IMR-90 (cell line): ENCODE measurements at regions not wholly inside any gene's neighbourhood (a gene's known extent, or its start where the extent isn't known, plus 50 kb on each side); places are given as distances from the start of the nearest gene placed in this dataset.

Experiments
- ATAC-seq: fragments of 200-7000 bp; cut with Tn5 transposase; 2 replicates; pipeline ENCODE4 v1.9.1; 2020; ENCODE audit warnings: low read depth, mild to moderate bottlenecking, moderate library complexity
- BruUV-seq: library from RNA; stranded (reverse); fragments of 400-500 nt; replicated peaks from 2 replicates; lab custom pipeline; 2021; lab: Mats Ljungman, UMichigan
- CTCF ChIA-PET: fragments of 300-600 bp; formaldehyde crosslinking; extraction: SDS; loops from one replicate; lab custom pipeline; 2021; ENCODE audit warnings: antibody characterized with exemption; lab: Yijun Ruan, JAX
- POLR2A ChIA-PET: fragments of 300-600 bp; sonication (Branson Sonifier 250); formaldehyde crosslinking; loops from one replicate; lab custom pipeline; 2022; ENCODE audit warnings: antibody characterized with exemption; ENCODE audit not compliant: unreplicated experiment; lab: Charles Lee
- DNase-seq: peaks from one replicate; pipeline ENCODE4 v3.0.0; 2013
- H2AFZ ChIP-seq: replicated peaks from 2 replicates; pipeline ENCODE3; 2013; ENCODE audit warnings: low read length, mild to moderate bottlenecking; ENCODE audit not compliant: poor library complexity
- H2AK5ac ChIP-seq: 2 replicates; pipeline ENCODE4 v1.6.1; 2013; ENCODE audit warnings: low read depth, low read length, inconsistent platforms
- H2AK9ac ChIP-seq: replicated peaks from 2 replicates; pipeline ENCODE3; 2013; ENCODE audit warnings: mild to moderate bottlenecking, low read depth, low read length, moderate library complexity; ENCODE audit not compliant: poor library complexity
- H2BK120ac ChIP-seq: 2 replicates; pipeline ENCODE4 v1.6.1; 2013; ENCODE audit warnings: low read depth, low read length, inconsistent platforms
- H2BK15ac ChIP-seq: 3 replicates; pipeline ENCODE4 v1.6.1; 2013; ENCODE audit warnings: low read depth, low read length, inconsistent platforms
- H2BK20ac ChIP-seq: 2 replicates; pipeline ENCODE4 v1.6.1; 2013; ENCODE audit warnings: low read depth, mild to moderate bottlenecking, inconsistent platforms, low read length, moderate library complexity
- H2BK5ac ChIP-seq: 2 replicates; pipeline ENCODE4 v1.6.1; 2013; ENCODE audit warnings: mild to moderate bottlenecking, low read depth, low read length, inconsistent platforms; ENCODE audit not compliant: poor library complexity, severe bottlenecking
- H3K14ac ChIP-seq: replicated peaks from 2 replicates; pipeline ENCODE4 v1.6.1; 2013; ENCODE audit warnings: low read depth, low read length, inconsistent platforms
- H3K18ac ChIP-seq: 2 replicates; pipeline ENCODE4 v1.6.1; 2013; ENCODE audit warnings: low read depth, low read length, control low read depth
- H3K23ac ChIP-seq: 2 replicates; pipeline ENCODE4 v1.6.1; 2013; ENCODE audit warnings: low read depth, low read length, inconsistent platforms
- H3K27ac ChIP-seq: 2 replicates; pipeline ENCODE4 v1.5.1; 2013; ENCODE audit warnings: mild to moderate bottlenecking, control low read depth, low read length; ENCODE audit not compliant: insufficient read depth
- H3K27me3 ChIP-seq: 2 replicates; pipeline ENCODE4 v1.6.1; 2013; ENCODE audit warnings: low read length; ENCODE audit not compliant: control insufficient read depth, insufficient read depth
- H3K36me3 ChIP-seq: 2 replicates; pipeline ENCODE4 v1.6.1; 2013; ENCODE audit warnings: low read length, mixed read lengths; ENCODE audit not compliant: control insufficient read depth, insufficient read depth
- H3K4ac ChIP-seq: 2 replicates; pipeline ENCODE4 v1.6.1; 2013; ENCODE audit warnings: low read depth, low read length, inconsistent platforms
- H3K4me1 ChIP-seq: 2 replicates; pipeline ENCODE4 v1.6.1; 2013; ENCODE audit warnings: low read length, mixed read lengths; ENCODE audit not compliant: control insufficient read depth, insufficient read depth
- H3K4me2 ChIP-seq: 2 replicates; pipeline ENCODE4 v1.6.1; 2013; ENCODE audit warnings: low read depth, mild to moderate bottlenecking, control low read depth, low read length, moderate library complexity
- H3K4me3 ChIP-seq: 2 replicates; pipeline ENCODE4 v1.5.1; 2013; ENCODE audit warnings: low read depth, mild to moderate bottlenecking, control low read depth, low read length, moderate library complexity; ENCODE audit not compliant: insufficient read depth
- H3K56ac ChIP-seq: 2 replicates; pipeline ENCODE4 v1.6.1; 2013; ENCODE audit warnings: low read length, inconsistent platforms; ENCODE audit not compliant: insufficient read depth; ENCODE audit errors: extremely low read depth
- H3K79me1 ChIP-seq, 2 experiments: 2 replicates each; pipeline ENCODE4 v1.6.1; 2013; ENCODE audit warnings: low read length in 2 of 2, inconsistent platforms in 1 of 2, low read depth in 1 of 2
- H3K9ac ChIP-seq: 2 replicates; pipeline ENCODE4 v1.6.1; 2013; ENCODE audit warnings: low read depth, low read length, control low read depth
- H3K9me1 ChIP-seq: 2 replicates; pipeline ENCODE4 v1.6.1; 2013; ENCODE audit warnings: low read length, inconsistent platforms; ENCODE audit not compliant: insufficient read depth
- H3K9me3 ChIP-seq: 2 replicates; pipeline ENCODE4 v1.6.1; 2013; ENCODE audit warnings: low read length; ENCODE audit not compliant: control insufficient read depth, insufficient read depth
- H4K20me1 ChIP-seq: 2 replicates; pipeline ENCODE4 v1.6.1; 2013; ENCODE audit warnings: low read length, inconsistent platforms; ENCODE audit not compliant: insufficient read depth
- H4K5ac ChIP-seq: 2 replicates; pipeline ENCODE4 v1.6.1; 2013; ENCODE audit warnings: mild to moderate bottlenecking, low read depth, low read length, control low read depth
- H4K8ac ChIP-seq, 2 experiments: 2 replicates each; pipeline ENCODE4 v1.6.1; 2013; ENCODE audit warnings: low read depth in 2 of 2, low read length in 2 of 2, control low read depth in 1 of 2, inconsistent platforms in 1 of 2
- H4K91ac ChIP-seq: 2 replicates; pipeline ENCODE4 v1.6.1; 2013; ENCODE audit warnings: low read depth, low read length, inconsistent platforms; ENCODE audit not compliant: insufficient read depth
- BHLHE40 ChIP-seq: fragments of 150-350 bp; IDR thresholded peaks from 2 replicates; pipeline ENCODE4 v1.6.1; 2016; ENCODE audit warnings: mild to moderate bottlenecking, low read depth, low read length
- CEBPB ChIP-seq: IDR thresholded peaks from 2 replicates; pipeline ENCODE4 v1.6.1; 2012; ENCODE audit warnings: low read depth, low read length, improper control_type of control experiment
- CTCF ChIP-seq: conservative IDR thresholded peaks from 2 replicates; pipeline ENCODE4 v1.5.1; 2012; ENCODE audit warnings: mild to moderate bottlenecking, low read depth, low read length, improper control_type of control experiment
- MAFK ChIP-seq: IDR thresholded peaks from 2 replicates; pipeline ENCODE4 v1.6.1; 2012; ENCODE audit warnings: low read depth, low read length, improper control_type of control experiment
- MAZ ChIP-seq: IDR thresholded peaks from 2 replicates; pipeline ENCODE4 v1.6.1; 2012; ENCODE audit warnings: low read depth, mild to moderate bottlenecking, low read length, improper control_type of control experiment, moderate library complexity, borderline replicate concordance
- MXI1 ChIP-seq: IDR thresholded peaks from 2 replicates; pipeline ENCODE4 v1.6.1; 2012; ENCODE audit warnings: low read depth, mild to moderate bottlenecking, low read length, moderate library complexity, borderline replicate concordance
- POLR2A ChIP-seq: IDR thresholded peaks from 2 replicates; pipeline ENCODE4 v1.6.1; 2012; ENCODE audit warnings: mild to moderate bottlenecking, low read depth, low read length
- RAD21 ChIP-seq: IDR thresholded peaks from 2 replicates; pipeline ENCODE4 v1.6.1; 2012; ENCODE audit warnings: low read length, improper control_type of control experiment
- RCOR1 ChIP-seq: IDR thresholded peaks from 2 replicates; pipeline ENCODE4 v1.6.1; 2012; ENCODE audit warnings: mild to moderate bottlenecking, low read length, improper control_type of control experiment; ENCODE audit not compliant: insufficient replicate concordance
- RFX5 ChIP-seq: IDR thresholded peaks from 2 replicates; pipeline ENCODE4 v1.8.0; 2012; ENCODE audit warnings: low read depth, mild to moderate bottlenecking, low read length, moderate library complexity
- USF2 ChIP-seq: fragments of 150-350 bp; IDR thresholded peaks from 2 replicates; pipeline ENCODE4 v1.6.1; 2017; ENCODE audit warnings: mild to moderate bottlenecking, antibody characterized with exemption, low read length, low read depth
- WGBS, 2 experiments: methylation state at CpG; one replicate each; pipeline versions ENCODE4 v1.1.5 to v1.1.7; 2013; ENCODE audit warnings: missing lambda C conversion rate in 2 of 2; ENCODE audit not compliant: insufficient read length in 1 of 2; ENCODE audit errors: extremely low coverage in 2 of 2; 5-methylcytosine and 5-hydroxymethylcytosine counted together
- dilution Hi-C: fragments of 300-500 bp; cut with HindIII; formaldehyde crosslinking; loops from one replicate; pipeline ENCODE4 v1.14.3; 2018; ENCODE audit warnings: low sequenced_read_pairs; ENCODE audit not compliant: unreplicated experiment
- in situ Hi-C: fragments of 300-500 bp; cut with MboI; formaldehyde crosslinking; loops from 3 replicates; pipeline ENCODE4 v1.14.3; 2019; ENCODE audit warnings: low sequenced_read_pairs, inconsistent platforms, mixed read lengths
- intact Hi-C: fragments of 100-400 bp; cut with micrococcal nuclease; formaldehyde crosslinking; loops from 2 replicates; pipeline ENCODE4 v1.10.0; 2022

DNA sequence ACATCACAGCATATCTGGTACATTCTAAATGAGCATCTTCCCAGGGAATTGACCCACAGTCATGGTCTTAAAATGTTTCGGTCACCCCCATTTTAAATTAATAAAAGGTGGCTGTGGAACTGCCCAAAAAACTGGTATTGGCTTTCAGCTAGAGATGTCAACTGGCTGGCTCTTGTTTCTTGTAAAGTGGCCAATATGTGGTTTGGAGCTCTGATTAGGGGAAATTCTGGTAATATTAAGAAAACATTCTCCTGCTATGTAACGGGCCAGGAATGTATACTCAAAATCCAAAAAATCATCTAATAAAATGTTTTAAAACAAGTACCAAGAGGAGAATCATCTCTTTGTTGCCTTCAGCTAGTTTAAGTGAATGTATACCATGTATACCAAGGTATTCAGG, 62.0 kb upstream of the VCX2 start:
- H3K9me3 ChIP-seq: 0 out of 2 replicates have a peak, but pooled peaks cover 3% of the 10 kb centered on the region
- H3K14ac ChIP-seq: no peak overlapping the region
- no peaks in the 10 kb centered on the region for H3K79me1 ChIP-seq
- no peak overlapping the region for H2AFZ ChIP-seq
- no peak overlapping the region for H3K27ac ChIP-seq
- dilution Hi-C loops: no loop called here
- H3K27me3 ChIP-seq: no peaks in the 10 kb centered on the region
- ATAC-seq (no peak), DNase-seq (no peak)
- no peak overlapping the region for H3K23ac ChIP-seq
- TF ChIP-seq RFX5: no peak
- no peak for TF ChIP-seq CTCF
- no peak for TF ChIP-seq BHLHE40
- TF ChIP-seq MAZ: no peak
- no peak for TF ChIP-seq MAFK
- no peak for TF ChIP-seq USF2
- no peak for TF ChIP-seq CEBPB
- no peak for TF ChIP-seq RCOR1
- TF ChIP-seq MXI1: no peak
- TF ChIP-seq RAD21: no peak
- TF ChIP-seq POLR2A: no peak
- H3K9ac ChIP-seq: no peak overlapping the region
- no peak overlapping the region for H3K4me2 ChIP-seq
- no peak overlapping the region for H2BK120ac ChIP-seq
- H2BK20ac ChIP-seq: no peak overlapping the region
- in situ Hi-C loops: no loop called here
- H4K5ac ChIP-seq: no peak overlapping the region
- no peaks in the 10 kb centered on the region for H4K20me1 ChIP-seq
- no CpG with 5 or more reads among the region's 2 CpGs for WGBS, 2 experiments
- no peak overlapping the region for H3K4me3 ChIP-seq
- no peaks in the 10 kb centered on the region for H3K9me1 ChIP-seq
- no peak overlapping the region for H2BK5ac ChIP-seq
- no peak overlapping the region for H2AK9ac ChIP-seq
- no peak overlapping the region for H3K18ac ChIP-seq
- H3K36me3 ChIP-seq: no peaks in the 10 kb centered on the region
- H3K4me1 ChIP-seq: no peaks in the 10 kb centered on the region
- BruUV-seq: no TSS peak
- H2BK15ac ChIP-seq: no peak overlapping the region
- H4K91ac ChIP-seq: no peak overlapping the region
- H2AK5ac ChIP-seq: no peak overlapping the region
- no peak overlapping the region for H4K8ac ChIP-seq
- ChIA-PET CTCF (no interaction called here), POLR2A (no interaction called here)
- intact Hi-C loops: no loop called here
- H3K4ac ChIP-seq: no peak overlapping the region
- H3K56ac ChIP-seq: no peak overlapping the region
